ENCODE measurements at regions not wholly inside any gene's neighbourhood (a gene's known extent, or its start where the extent isn't known, plus 50 kb on each side); places are given as distances from the start of the nearest gene placed in this dataset.

- POLR2A ChIA-PET = no interaction called here
- no peak overlapping the region for H3K27ac ChIP-seq (ENCODE audit: extremely low read length, insufficient read depth, low read length)
- WGBS (ENCODE audit: low lambda C conversion rate) = 3% methylated on average over 5 of the region's 5 CpGs
- TF ChIP-seq, protein P1, sequence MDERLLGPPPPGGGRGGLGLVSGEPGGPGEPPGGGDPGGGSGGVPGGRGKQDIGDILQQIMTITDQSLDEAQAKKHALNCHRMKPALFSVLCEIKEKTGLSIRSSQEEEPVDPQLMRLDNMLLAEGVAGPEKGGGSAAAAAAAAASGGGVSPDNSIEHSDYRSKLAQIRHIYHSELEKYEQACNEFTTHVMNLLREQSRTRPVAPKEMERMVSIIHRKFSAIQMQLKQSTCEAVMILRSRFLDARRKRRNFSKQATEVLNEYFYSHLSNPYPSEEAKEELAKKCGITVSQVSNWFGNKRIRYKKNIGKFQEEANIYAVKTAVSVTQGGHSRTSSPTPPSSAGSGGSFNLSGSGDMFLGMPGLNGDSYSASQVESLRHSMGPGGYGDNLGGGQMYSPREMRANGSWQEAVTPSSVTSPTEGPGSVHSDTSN (CRISPR knock-in tag; IDR thresholded peaks at IDR 0.05) = no peak
- TF ChIP-seq MTF2 (CRISPR knock-in tag; IDR thresholded peaks at IDR 0.05; ENCODE audit: borderline replicate concordance) (no peak), SP2 (CRISPR knock-in tag; IDR thresholded peaks at IDR 0.05) (no peak), AKNA (CRISPR knock-in tag; IDR thresholded peaks at IDR 0.05; ENCODE audit: borderline replicate concordance) (no peak), ZFP82 (CRISPR knock-in tag; IDR thresholded peaks at IDR 0.05; ENCODE audit: borderline replicate concordance) (no peak), ZNF891 (CRISPR knock-in tag; IDR thresholded peaks at IDR 0.05) (no peak), SKI (IDR thresholded peaks at IDR 0.05; ENCODE audit: partially characterized antibody) (no peak), NFKB2 (CRISPR knock-in tag; IDR thresholded peaks at IDR 0.05; ENCODE audit: borderline replicate concordance) (no peak), REXO4 (CRISPR knock-in tag; IDR thresholded peaks at IDR 0.05; ENCODE audit: borderline replicate concordance) (no peak)
- TF ChIP-seq, protein P2, sequence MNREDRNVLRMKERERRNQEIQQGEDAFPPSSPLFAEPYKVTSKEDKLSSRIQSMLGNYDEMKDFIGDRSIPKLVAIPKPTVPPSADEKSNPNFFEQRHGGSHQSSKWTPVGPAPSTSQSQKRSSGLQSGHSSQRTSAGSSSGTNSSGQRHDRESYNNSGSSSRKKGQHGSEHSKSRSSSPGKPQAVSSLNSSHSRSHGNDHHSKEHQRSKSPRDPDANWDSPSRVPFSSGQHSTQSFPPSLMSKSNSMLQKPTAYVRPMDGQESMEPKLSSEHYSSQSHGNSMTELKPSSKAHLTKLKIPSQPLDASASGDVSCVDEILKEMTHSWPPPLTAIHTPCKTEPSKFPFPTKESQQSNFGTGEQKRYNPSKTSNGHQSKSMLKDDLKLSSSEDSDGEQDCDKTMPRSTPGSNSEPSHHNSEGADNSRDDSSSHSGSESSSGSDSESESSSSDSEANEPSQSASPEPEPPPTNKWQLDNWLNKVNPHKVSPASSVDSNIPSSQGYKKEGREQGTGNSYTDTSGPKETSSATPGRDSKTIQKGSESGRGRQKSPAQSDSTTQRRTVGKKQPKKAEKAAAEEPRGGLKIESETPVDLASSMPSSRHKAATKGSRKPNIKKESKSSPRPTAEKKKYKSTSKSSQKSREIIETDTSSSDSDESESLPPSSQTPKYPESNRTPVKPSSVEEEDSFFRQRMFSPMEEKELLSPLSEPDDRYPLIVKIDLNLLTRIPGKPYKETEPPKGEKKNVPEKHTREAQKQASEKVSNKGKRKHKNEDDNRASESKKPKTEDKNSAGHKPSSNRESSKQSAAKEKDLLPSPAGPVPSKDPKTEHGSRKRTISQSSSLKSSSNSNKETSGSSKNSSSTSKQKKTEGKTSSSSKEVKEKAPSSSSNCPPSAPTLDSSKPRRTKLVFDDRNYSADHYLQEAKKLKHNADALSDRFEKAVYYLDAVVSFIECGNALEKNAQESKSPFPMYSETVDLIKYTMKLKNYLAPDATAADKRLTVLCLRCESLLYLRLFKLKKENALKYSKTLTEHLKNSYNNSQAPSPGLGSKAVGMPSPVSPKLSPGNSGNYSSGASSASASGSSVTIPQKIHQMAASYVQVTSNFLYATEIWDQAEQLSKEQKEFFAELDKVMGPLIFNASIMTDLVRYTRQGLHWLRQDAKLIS (CRISPR knock-in tag; IDR thresholded peaks at IDR 0.05) = no peak
- TF ChIP-seq, protein P3, sequence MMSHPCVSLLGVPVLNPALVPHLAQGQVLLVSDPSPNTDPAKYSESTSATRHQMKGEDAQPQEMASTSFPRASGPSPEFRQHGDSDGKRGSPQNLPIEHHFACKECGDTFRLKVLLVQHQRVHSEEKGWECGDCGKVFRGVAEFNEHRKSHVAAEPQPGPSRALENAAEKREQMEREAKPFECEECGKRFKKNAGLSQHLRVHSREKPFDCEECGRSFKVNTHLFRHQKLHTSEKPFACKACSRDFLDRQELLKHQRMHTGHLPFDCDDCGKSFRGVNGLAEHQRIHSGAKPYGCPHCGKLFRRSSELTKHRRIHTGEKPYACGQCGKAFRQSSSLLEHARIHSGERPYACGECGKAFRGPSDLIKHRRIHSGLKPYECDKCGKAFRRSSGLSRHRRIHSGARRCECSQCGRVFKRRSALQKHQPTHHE (CRISPR knock-in tag; IDR thresholded peaks at IDR 0.05; ENCODE audit: borderline replicate concordance) = no peak
Measured at GRCh38 chr14:87152693-87153092, 840.3 kb downstream of the GALC start.

More at GRCh38 chr14:87152693-87153092, 840.3 kb downstream of the GALC start:
- no peak overlapping the region for H3K9ac ChIP-seq (ENCODE audit: insufficient read depth, low read depth, low read length)
- ATAC-seq = no peak
- BruUV-seq (replicated peaks) = no TSS peak
- no peak overlapping the region for H3K4me2 ChIP-seq (ENCODE audit: low read depth, low read length)
- DNase-seq (ENCODE audit: low spot score) = no peak
- H3K27me3 ChIP-seq (ENCODE audit: control insufficient read depth in 1 of 2, insufficient read depth in 2 of 2, low read length in 2 of 2) = no peaks in the 10 kb centered on the region
- CTCF ChIA-PET (ENCODE audit: low intra/inter-chr PET ratio, low total read pairs) = no interaction called here
- intact Hi-C loops (cut with micrococcal nuclease; ENCODE audit: unreplicated experiment) = no loop called here
- no peak overlapping the region for H3K4me3 ChIP-seq (replicated peaks in 1 of 3; ENCODE audit: insufficient read depth in 1 of 3, low read depth in 2 of 3, low read length in 3 of 3)
- no peaks in the 10 kb centered on the region for H4K20me1 ChIP-seq (ENCODE audit: insufficient read depth, low read length)
- in situ Hi-C loops (cut with HindIII; ENCODE audit: extremely low pct_ligation_motif_present, low pct_unique_long_range_greater_than_20kb) = no loop called here
- H3K4me1 ChIP-seq (ENCODE audit: insufficient read depth, low read length) = no peaks in the 10 kb centered on the region
- H2AFZ ChIP-seq (ENCODE audit: low read length) = no peak overlapping the region
- no peaks in the 10 kb centered on the region for H3K36me3 ChIP-seq (replicated peaks in 1 of 2; ENCODE audit: control insufficient read depth in 1 of 2, insufficient read depth in 2 of 2, low read length in 2 of 2)
- no peak for FAIRE-seq
- H3K79me2 ChIP-seq (ENCODE audit: insufficient read depth, low read length) = no peaks in the 10 kb centered on the region
- no peaks in the 10 kb centered on the region for H3K9me3 ChIP-seq (ENCODE audit: low read length)
